Activated gamma-delta T cell (primary cell): ENCODE measurements at regions not wholly inside any gene's neighbourhood (a gene's known extent, or its start where the extent isn't known, plus 50 kb on each side); places are given as distances from the start of the nearest gene placed in this dataset.

Experiments used
- DNase-seq: peaks from one replicate; lab custom pipeline; 2025; lab: John Stamatoyannopoulos, UW

DNA sequence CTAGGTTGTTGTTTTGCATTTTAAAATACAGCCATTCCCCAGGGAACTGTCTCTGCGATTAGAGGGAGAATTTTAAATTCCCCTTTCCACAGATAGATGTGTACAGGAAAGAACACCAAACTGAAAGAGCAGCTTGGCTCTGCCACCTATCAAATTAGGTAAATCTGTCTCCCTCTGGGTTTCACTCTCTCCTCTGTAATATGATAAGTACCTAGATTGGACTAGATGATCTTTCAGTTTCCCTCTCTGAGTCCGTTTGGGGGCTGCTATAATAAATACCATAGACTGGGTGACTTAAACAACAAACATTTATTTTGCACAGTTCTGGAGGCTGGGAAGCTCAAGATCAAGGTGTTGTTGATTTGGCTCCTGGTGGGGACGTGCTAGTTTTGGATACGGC, 186.0 kb downstream of the KIF20B start:
- no peak for DNase-seq

DNA sequence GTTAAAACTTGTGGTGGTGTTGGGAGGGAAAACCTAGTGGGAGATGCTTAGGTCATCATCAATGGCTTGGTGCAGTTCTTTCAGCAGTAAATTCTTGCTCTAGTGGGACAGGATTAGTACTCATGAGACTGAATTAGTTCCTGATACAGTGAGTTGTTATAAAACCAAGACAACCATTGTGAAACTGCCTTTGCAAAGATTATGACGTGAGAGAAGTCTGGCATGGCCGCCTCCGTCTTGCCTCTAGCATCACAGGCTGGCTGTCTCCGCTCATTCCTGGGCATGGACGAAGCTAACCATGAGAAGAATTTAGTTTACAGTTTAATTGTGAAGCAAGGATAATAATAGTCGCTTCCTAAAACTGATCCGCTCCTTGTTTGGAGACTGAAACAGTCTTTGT, 186.4 kb downstream of the KIF20B start:
- no peak for DNase-seq

DNA sequence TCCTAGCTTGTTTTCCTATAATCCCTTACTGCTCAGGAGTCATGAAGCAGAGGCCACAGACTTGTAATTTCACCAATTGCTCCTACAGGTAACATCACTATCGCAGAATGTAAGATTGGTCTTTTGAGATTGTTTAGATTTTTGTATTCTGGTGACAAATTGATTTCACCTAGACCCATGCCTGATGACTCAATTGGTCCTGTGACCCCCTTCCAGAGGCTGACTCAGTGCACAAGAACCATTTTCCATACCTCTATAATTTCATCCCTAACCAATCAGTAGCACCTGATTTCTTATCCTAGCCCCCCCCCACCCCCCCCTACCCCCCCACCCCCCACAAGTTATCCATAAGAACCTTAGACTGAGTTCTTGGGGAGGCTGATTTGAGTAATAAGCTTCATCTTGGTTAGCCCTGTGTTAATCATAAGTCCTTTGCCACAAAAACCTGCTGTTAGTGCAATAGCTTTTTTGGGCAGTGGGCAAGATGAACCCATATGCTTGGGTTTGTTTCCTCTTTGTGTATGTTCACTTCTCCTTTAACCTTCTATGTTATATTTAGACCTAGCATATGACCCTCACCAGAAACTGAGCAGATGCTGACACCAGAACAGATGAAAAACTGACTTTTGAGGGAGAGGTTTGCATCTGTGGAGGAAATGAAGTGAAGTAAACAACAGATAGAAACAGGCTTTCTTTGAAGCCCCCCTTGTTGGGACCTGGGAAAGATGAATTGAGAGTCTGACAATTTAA, 187.1 kb downstream of the KIF20B start:
- no peak for DNase-seq

DNA sequence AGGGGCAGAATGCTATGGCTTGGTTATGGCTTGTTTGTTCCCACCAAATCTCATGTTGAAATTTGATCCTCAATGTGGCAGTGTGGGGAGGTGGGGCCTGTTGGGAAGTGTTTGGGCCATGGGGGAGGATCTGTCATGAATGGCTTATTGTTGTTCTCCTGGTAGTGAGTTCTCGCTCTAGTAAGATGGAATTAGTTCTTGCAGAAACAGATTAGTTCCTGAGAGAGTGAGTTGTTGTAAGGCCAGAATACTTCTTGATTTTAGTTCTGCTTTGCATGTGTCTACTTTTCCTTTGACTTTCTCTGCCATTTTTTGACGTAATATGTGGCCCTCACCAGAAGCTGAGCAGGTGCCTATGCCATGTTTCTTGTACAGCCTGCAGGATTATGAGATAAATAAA, 188.2 kb downstream of the KIF20B start:
- no peak for DNase-seq

DNA sequence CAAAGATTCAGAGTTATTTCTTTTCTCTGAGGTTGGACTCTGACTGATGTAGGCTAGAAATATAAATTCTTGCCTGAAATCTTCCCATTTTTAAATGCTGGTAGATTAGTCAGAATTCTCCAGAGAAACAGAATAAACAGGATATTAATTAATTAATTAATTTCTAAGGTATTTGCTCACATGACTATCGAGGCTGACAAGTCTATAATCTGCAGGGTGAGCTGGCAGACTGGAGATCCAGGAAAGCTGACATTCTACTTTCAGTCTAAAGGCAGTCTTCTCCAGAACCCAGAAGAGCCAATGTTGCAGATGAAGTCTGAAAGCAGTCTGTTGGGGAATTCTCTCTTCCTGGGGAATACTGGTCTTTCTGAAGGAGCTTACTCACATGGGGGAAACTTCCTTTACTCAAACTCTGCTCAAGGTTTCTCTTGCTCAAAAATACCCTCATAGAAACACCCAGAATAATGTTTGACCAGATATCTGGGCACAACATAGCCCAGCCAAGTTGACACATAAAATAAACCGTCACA, 189.7 kb downstream of the KIF20B start:
- no peak for DNase-seq

DNA sequence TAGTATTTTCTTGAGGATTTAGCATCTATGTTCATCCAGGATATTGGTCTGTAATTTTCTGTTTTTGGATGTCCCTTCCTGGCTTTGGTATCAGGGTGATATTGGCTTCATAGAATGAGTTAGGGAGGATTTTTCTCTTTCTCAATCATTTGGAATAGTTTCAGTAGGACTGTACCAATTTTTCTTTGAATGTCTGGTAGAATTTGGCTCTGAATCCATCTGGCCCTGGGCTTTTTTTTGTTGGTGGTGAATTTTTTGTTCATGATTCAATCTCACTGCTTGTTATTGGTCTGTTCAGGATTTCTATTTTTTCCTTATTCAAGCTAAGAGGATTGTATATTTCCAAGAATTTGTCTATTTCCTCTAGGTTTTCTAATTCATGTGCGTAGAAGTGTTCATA, 192.7 kb downstream of the KIF20B start:
- no peak for DNase-seq

DNA sequence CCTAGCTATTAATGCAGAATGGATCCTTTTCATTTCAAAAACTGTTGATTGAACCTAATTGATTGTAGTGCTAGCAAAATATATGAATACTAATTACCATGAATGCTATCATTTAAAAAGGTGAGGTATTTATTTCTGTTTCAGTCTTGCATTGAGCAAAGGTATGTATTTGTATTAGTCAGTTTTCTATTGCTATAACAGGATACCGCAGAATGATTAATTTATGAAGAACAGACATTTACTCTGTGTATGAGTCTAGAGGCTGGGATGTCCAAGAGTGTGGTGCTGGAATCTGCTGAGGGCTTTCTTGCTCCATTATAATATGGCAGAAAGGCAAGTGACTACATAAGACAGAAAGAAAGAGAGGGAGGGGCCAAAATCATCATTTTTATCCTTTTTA, 199.2 kb downstream of the KIF20B start:
- no peak for DNase-seq

DNA sequence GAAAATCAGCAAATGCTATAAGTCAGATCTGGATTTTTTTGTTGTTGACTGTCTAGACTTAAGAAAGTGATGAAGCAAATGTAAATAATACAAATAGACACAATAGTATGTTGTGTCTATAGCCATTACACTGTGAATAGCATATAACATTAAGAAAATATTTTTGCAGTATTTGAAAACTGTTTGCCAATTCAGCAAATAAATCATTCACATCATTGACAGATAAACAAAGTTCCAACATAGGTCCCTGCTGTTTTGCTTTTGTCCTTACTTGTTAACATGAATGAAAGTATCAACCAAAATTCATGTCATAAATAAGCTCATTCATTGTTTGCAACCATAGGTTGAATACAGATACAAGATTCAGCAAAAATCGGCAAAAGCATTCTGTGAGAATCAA, 200.5 kb downstream of the KIF20B start:
- DNase-seq: no peak

DNA sequence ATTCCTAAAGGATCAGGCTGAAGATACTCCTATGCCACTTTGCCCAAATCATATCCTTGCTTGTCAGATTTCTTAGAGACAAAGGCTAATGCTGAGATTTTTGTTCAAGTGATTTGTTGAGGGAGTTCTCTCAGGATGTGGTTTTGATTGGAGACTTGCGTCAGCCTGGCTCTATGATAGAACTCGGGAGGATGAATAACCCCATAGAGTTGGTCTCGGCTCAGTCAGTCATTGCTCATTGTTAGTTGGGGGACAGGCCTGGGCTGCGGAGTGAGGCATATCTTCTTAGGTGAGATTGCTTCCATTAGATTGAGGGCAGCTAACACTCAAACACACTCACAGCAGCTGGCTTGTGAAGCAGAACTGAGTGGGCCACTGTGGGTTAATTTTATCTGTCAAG, 203.4 kb downstream of the KIF20B start:
- DNase-seq: no peak

DNA sequence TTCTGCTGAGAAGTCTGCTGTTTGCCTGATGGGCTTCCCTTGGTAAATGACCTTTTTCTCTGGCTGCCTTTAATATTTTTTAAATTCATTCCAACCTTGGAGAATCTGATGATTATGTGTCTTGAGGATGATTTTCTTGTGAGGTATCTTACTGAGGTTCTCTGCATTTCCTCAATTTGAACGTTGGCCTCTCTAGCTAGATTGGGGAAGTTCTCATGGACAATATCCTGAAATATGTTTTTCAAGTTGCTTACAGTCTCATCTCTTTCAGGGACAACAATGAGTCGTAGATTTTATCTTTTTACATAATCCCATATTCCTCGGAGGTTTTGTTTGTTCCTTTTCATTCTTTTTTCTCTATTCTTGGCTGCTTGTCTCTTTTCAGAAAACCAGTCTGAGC, 208.4 kb downstream of the KIF20B start:
- no peak for DNase-seq

DNA sequence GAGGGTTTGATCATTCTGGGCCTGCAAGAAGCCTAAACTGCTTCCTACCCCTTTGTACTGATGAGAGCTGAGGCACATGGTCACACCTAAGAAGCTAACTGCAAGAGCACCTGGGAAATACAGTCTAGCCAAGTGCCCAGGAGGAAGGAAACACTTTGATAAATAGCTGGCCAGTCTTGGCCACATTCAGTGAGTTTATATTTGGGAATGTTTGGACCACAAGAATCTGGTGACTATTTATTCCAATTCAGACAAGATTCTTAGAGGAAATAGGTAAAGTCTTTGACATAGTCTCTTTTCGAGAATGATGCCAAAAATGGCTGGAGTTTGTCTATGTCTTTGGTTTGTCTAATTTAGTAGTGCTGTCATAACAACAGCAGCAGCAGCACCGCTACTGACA, 213.6 kb downstream of the KIF20B start:
- DNase-seq: no peak

DNA sequence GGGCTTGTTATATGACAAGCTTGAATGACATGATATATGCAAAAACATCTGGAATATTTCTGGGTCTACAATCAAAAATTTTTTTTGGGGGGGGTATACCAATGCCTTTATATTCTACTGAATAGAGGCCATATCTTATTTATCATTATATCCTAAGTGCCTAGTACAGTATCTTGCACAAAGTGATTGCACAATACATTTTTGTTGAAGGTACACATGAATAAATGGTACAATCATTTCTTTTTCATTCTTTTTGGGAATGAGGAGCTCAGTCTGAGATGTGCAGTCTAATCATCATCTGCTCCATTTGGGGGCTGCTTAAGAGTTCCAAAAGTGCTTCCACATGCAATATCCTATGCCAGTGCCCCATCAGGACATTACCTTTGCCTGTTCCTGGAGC, 214.6 kb downstream of the KIF20B start:
- DNase-seq: no peak

DNA sequence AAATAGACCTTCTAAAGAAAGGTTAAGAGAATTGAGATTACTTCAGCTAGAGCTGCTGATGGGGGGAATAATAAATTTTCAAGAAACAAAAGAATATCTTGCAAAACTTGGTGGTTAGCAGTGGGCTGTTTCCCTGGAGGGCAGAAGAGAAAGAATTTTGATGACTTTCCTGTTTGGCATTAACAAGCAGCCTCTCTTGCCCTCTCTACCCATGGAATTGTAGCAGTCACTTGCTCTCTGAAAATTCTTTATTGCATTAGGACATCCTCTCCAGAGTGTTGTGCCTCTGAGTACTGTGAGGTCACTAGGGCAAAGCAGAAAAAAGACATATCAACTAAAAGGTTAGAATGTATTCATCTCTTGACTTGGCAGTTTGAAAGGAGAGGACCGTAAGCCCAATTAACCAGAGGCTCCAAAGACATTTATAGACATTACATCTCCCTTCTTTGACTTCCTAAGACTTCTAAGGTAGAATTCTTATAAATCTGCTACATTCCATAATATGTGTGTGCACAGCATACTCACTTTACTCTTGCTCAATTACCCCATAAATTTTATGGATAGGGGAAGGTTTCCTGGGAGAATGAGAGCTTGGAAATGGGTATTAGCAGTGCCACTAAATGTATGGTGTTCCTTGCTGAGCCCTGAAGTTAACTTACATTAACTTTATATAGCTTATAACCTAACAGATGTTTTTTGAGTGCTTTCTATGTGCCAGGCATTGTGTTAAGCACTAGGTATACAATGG, 215.3 kb downstream of the KIF20B start:
- no peak for DNase-seq

DNA sequence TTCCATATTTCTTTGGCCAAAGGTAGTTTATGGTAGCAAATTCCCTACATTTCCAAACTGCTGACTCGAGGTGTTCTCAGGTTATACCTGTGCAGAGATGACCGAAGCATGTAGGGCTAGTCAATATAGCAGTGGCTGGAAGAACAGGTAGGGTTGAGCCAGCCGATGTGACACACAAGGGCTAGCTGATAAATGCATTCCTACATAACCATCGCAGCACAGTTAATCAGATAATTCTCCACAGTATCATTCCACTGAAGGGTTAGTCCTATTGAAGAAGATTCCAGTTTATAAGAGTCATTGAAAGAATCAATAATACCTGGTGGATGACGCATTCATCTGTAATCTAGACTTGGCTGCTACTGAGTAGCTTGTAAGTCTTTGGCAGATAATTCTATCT, 220.0 kb downstream of the KIF20B start:
- DNase-seq: no peak

DNA sequence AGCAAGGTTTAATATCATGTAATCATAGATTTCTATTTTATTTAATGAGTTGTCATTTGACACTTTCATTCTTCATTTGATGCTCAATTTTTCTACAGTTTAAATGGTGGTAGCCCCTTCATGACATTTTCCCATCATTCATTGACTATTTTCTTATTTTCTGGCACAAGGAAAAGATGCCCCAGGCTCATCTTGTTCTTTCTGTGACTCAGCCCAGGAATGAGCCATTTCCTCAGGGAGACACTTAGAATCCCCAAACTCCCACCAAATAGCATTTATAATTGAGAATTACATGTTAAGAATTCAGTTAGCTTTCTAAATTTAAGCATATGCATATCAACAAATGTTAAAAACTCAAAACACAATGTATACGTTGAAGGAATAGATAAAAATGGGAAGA, 222.3 kb downstream of the KIF20B start:
- no peak for DNase-seq

DNA sequence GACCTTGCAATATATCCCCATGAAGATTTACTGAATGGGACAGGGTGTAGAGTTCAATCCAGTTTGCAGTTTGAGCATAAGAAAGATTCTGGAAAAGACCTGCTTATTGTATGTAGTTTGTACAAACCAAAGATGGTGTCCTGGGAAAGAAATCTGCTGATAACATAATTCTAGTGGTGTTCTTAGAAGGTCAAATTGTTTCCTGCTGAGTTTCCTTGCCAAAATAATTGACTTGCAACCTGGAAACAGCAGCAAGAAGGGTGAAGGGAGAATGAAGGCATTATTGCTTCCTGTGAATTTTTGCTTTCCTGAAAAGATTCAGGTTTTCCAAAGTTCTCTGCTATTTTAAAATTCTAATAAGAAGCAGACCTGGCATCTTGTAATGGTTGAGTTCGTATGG, 222.9 kb downstream of the KIF20B start:
- DNase-seq: no peak

DNA sequence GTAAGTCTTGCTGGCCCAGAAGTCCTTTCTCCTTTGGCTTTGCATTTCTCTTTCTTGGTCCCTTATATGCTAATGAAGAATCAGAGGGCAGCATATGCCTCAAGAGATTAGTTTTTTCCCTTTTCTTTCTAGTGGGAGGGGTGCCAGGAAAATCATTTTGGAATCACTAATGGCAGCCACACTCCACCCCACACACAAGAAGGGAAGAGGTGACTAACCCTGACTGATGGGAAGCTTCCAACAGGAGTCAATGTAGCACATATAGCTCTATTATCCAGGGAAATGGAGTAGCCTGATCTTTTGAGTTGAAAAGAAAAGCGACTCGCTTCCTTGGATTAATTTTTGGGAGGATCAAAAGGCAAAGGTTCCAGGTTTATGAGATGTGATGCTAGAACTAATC, 225.3 kb downstream of the KIF20B start:
- no peak for DNase-seq

DNA sequence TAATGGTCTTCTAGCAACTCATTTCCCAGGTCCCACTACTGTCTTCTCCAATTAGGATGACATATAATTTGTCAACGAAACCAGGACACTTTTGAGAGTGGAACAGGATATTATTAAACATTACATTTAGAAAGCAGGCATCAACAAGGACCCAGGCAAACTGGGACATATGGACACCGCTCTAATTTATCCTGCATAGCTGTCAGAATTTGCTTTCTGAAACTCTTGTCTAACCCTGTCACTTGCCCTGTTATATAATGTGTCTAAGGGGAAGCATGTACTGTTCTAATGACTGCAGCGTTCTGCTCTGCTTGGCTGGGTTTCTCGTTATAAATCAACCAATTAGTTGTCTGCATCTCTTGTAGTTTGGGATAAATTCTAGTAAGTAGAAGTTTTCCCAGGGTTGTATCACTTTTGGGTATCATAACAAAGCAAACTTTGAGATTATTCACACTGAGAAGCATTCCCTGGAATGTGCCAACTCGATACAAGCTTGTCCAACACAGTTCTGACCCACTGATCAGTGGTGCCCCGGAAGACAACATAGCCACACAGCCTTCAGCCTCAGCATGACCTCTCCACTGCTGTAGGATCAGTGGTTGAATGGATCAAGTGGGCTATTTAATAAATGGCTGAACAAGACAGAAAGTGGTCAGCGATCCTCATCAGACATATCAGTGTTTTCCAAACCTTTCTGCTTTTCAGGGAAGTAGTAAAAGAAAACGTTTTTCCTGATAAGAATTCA, 228.1 kb downstream of the KIF20B start:
- no peak for DNase-seq

DNA sequence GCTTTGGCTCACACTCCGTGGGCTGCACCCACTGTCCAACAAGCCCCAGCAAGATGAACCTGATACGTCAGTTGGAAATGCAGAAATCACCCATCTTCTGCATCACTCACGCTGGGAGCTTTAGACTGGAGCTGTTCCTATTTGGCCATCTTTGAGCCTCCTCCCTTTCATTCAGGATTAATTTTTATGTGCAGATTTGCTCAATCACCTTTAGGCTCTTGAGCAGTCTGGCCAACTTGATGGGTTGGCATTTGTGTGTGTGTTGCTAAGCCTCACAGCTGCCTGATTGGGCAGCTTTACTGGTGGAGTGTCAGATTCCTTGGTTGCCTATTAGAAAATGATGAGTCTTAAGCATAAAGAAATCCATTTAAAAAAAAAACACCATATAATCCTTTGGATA, 236.1 kb downstream of the KIF20B start:
- DNase-seq: no peak

DNA sequence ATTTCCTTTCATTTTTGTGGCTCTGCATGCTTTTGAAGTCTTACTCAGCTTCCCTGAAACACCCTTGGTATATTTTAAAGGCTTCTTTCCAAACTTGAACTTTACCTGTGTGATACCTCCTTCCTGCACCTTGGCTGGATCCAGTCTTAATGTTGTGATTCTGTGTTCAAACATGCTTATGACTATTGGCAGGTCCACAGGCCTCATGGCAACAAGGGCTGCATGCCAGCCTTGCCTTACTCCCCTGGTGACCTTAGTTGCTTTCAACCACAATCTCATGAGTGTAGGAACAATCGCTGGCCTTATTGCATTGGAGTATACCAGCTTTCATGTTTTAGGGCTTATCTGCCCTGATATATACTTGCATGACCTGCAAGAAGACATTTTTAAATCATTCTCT, 238.7 kb downstream of the KIF20B start:
- no peak for DNase-seq

DNA sequence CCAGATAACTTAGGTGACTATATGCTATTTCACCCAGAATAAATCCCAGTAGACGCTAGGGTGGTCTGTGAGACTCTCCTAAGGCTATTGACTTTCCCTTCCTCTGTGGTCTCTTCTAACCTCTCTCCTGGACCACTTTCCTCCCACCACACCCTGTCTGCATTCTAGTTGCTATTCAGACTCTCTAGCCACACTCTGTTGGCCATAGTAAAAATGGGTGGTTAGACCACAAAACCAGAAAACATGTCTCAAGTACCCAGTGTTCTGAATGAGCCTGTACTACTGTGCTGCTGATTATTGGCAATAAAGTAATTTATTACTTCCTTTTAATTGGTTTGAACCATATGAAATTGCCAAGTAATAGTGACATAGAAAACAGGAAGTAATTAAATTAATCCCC, 240.8 kb downstream of the KIF20B start:
- DNase-seq: no peak

DNA sequence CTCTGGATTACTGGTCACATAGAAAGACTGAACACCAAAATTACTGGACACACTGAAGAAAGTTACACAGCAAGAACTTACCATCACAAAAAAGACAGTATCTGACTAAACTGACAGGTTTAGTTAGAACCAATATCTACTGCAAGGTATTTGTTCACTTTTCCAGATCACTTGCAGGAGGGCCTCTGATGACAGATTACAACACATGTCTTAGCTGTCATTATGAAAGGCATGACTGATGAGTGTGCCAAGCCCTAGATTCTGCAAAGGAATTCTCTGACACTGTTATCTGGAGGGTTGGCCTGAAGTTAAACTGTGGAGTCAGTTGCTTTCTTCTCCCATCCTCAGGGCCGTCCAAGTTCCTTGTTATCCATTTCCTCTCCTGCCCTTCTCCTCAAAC, 242.7 kb downstream of the KIF20B start:
- DNase-seq: no peak

DNA sequence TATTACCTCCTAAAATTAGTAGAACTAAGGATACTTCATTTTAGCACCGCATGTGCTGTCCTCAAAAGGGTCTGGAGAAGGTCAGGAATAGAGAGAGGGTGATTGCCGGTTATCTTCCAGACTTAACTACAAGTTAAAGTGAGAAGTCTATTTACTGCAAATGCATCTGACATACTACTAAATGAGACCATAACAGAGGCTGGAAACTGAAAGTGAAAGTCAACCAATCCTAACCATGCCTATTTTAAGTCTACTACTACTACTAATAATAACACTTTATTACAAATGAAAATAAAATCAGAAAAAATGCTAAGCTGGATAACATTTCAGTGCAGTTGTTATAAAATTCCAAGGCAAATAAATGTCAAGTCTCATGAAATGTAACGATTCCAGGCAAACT, 244.7 kb downstream of the KIF20B start:
- no peak for DNase-seq
